ENCODE measurements at regions not wholly inside any gene's neighbourhood (a gene's known extent, or its start where the extent isn't known, plus 50 kb on each side); places are given as distances from the start of the nearest gene placed in this dataset.

GRCh38 chr5:133864711-133865110 is 103.7 kb downstream of the C5orf15 start:
- TF ChIP-seq CTCF (conservative IDR thresholded peaks at IDR 0.05; ENCODE audit: low read depth, low read length) (no peak), EZH2 (IDR thresholded peaks at IDR 0.05; ENCODE audit: borderline replicate concordance, low read depth, low read length, poor library complexity, severe bottlenecking) (no peak)
